Smooth muscle cell (in vitro differentiated cells): ENCODE measurements at regions not wholly inside any gene's neighbourhood (a gene's known extent, or its start where the extent isn't known, plus 50 kb on each side); places are given as distances from the start of the nearest gene placed in this dataset.

Source experiments
- DNase-seq: peaks from one replicate; lab custom pipeline; 2025; ENCODE audit not compliant: unreplicated experiment; lab: John Stamatoyannopoulos, UW
- H2AFZ ChIP-seq: fragments of 200-600 bp; sonication (generic); 2 replicates; pipeline ENCODE4 v1.6.0; 2016; ENCODE audit warnings: antibody characterized with exemption, low read depth, mild to moderate bottlenecking
- H3F3A ChIP-seq: fragments of 200-600 bp; sonication (generic); 2 replicates; pipeline ENCODE4 v1.6.0; 2017; ENCODE audit warnings: antibody characterized with exemption, low read depth
- H3K27ac ChIP-seq: fragments of 200-600 bp; sonication (generic); 2 replicates; pipeline ENCODE4 v1.5.1; 2016; ENCODE audit warnings: low read depth, mild to moderate bottlenecking
- H3K27me3 ChIP-seq: fragments of 200-600 bp; sonication (generic); 2 replicates; pipeline ENCODE4 v1.6.1; 2016; ENCODE audit warnings: low read depth, mild to moderate bottlenecking
- H3K36me3 ChIP-seq: fragments of 200-600 bp; sonication (generic); 2 replicates; pipeline ENCODE4 v1.5.1; 2016; ENCODE audit warnings: low read depth
- H3K4me1 ChIP-seq: fragments of 200-600 bp; sonication (generic); 2 replicates; pipeline ENCODE4 v1.5.1; 2016; ENCODE audit warnings: low read depth
- H3K4me2 ChIP-seq: fragments of 200-600 bp; sonication (generic); 2 replicates; pipeline ENCODE4 v1.6.0; 2016; ENCODE audit warnings: mild to moderate bottlenecking
- H3K4me3 ChIP-seq: fragments of 200-600 bp; sonication (generic); 2 replicates; pipeline ENCODE4 v1.5.1; 2016; ENCODE audit warnings: mild to moderate bottlenecking
- H3K79me2 ChIP-seq: fragments of 200-600 bp; sonication (generic); 2 replicates; pipeline ENCODE4 v1.6.0; 2016; ENCODE audit warnings: low read depth, mild to moderate bottlenecking
- H3K9ac ChIP-seq: fragments of 200-600 bp; sonication (generic); 2 replicates; pipeline ENCODE4 v1.6.0; 2016; ENCODE audit warnings: low read depth
- H3K9me3 ChIP-seq: fragments of 200-600 bp; sonication (generic); replicated peaks from 2 replicates; pipeline ENCODE4 v1.5.1; 2016; ENCODE audit warnings: low read depth
- H4K20me1 ChIP-seq: fragments of 200-600 bp; sonication (generic); 2 replicates; pipeline ENCODE4 v1.6.0; 2016; ENCODE audit warnings: low read depth
- WGBS: methylation state at CpG from one replicate; pipeline ENCODE4 v1.1.7; 2016; ENCODE audit warnings: low lambda C conversion rate; 5-methylcytosine and 5-hydroxymethylcytosine counted together
- TF ChIP-seq, protein P1 (sequence below): fragments of 200-600 bp; sonication (generic); IDR thresholded peaks from 2 replicates; pipeline ENCODE4 v1.5.1; 2017; ENCODE audit warnings: borderline replicate concordance, mild to moderate bottlenecking, antibody characterized with exemption; ENCODE audit not compliant: insufficient read depth, poor library complexity, severe bottlenecking

DNA sequence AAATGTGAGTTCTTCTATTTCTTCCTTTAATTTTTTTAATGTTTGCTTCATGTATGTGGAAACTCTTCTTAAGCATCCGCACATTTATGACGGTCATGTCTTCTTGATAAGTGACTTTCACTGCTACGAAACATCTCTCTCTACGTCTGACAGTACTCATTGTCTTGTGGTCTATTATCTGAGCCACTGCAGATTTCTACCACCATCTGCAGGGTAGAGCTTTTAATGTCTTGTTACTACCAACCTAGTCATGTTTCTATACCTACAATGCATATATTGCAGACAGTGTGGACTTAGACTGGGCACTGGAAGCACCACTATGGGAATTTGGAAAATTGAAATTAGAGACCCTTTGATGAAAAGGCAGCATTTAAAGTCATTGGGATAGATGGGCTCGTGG lies 75.4 kb upstream of the ARHGEF7 start:
- Histone ChIP-seq H4K20me1 (no peaks in the 10 kb centered on the region), H3K27ac (no peak overlapping the region), H3K9me3 (no peaks in the 10 kb centered on the region), H3F3A (no peaks in the 10 kb centered on the region), H3K9ac (no peak overlapping the region), H2AFZ (no peak overlapping the region), H3K4me3 (no peak overlapping the region), H3K4me2 (no peak overlapping the region), H3K36me3 (no peaks in the 10 kb centered on the region), H3K27me3 (no peaks in the 10 kb centered on the region), H3K4me1 (no peaks in the 10 kb centered on the region), H3K79me2 (no peaks in the 10 kb centered on the region)
- TF ChIP-seq, protein P1, sequence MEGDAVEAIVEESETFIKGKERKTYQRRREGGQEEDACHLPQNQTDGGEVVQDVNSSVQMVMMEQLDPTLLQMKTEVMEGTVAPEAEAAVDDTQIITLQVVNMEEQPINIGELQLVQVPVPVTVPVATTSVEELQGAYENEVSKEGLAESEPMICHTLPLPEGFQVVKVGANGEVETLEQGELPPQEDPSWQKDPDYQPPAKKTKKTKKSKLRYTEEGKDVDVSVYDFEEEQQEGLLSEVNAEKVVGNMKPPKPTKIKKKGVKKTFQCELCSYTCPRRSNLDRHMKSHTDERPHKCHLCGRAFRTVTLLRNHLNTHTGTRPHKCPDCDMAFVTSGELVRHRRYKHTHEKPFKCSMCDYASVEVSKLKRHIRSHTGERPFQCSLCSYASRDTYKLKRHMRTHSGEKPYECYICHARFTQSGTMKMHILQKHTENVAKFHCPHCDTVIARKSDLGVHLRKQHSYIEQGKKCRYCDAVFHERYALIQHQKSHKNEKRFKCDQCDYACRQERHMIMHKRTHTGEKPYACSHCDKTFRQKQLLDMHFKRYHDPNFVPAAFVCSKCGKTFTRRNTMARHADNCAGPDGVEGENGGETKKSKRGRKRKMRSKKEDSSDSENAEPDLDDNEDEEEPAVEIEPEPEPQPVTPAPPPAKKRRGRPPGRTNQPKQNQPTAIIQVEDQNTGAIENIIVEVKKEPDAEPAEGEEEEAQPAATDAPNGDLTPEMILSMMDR: no peak
- DNase-seq: no peak
- 88% methylated on average over 5 of the region's 5 CpGs for WGBS

DNA sequence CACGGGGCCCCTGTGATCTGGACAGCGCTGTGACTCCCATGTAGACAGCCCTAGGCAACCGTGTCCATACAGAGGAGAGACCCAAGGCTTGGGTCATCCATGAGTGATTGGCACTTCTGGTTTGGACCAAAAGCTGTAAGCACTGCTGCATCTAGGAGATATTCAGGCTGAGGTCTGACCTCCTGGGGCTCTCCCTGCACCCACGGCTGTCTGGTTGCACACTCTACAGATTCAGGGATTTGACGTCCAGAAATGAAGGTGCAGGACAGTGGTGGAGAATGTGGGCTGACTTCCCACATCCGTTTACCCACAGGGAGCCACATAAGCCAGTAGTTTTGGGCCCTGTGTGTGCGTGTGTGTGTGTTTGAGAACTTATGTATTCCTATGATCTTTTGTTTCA lies 76.2 kb upstream of the ARHGEF7 start:
- Histone ChIP-seq H3K4me1 (no peaks in the 10 kb centered on the region), H3K9me3 (no peaks in the 10 kb centered on the region), H3K4me2 (no peak overlapping the region), H4K20me1 (no peaks in the 10 kb centered on the region), H3K4me3 (no peak overlapping the region), H3K9ac (no peak overlapping the region), H3K27ac (no peak overlapping the region), H3F3A (no peaks in the 10 kb centered on the region), H3K79me2 (no peaks in the 10 kb centered on the region), H3K36me3 (no peaks in the 10 kb centered on the region), H3K27me3 (no peaks in the 10 kb centered on the region), H2AFZ (no peak overlapping the region)
- DNase-seq: no peak
- TF ChIP-seq, protein P1: no peak
- 86% methylated on average over 7 of the region's 7 CpGs for WGBS

DNA sequence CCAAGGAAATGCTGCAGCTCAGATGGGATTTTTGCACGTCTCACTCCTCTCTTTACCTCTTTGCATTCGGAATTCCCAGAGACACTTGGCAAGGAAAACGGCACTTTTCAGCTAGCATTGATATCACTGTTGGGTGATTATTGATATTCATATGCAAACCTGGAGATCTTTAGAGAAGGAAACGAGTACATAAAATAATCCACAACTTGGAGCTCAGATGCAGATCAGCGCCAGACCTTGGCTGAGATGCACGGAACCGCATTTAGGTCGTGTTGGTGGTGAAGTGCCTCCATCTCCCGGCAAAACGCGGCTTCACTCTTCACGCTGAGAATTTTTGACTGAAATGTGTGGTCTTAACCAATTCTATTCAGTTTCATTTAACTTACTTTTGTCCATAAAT lies 77.2 kb upstream of the ARHGEF7 start:
- no peaks in the 10 kb centered on the region for H4K20me1 ChIP-seq
- H2AFZ ChIP-seq: no peak overlapping the region
- H3K4me2 ChIP-seq: no peak overlapping the region
- H3K27ac ChIP-seq: no peak overlapping the region
- DNase-seq: no peak
- no peaks in the 10 kb centered on the region for H3K36me3 ChIP-seq
- no peaks in the 10 kb centered on the region for H3K9me3 ChIP-seq
- H3K79me2 ChIP-seq: no peaks in the 10 kb centered on the region
- H3K4me3 ChIP-seq: no peak overlapping the region
- H3K9ac ChIP-seq: no peak overlapping the region
- no peaks in the 10 kb centered on the region for H3K4me1 ChIP-seq
- WGBS: 91% methylated on average over 12 of the region's 12 CpGs
- no peaks in the 10 kb centered on the region for H3F3A ChIP-seq
- H3K27me3 ChIP-seq: no peaks in the 10 kb centered on the region
- TF ChIP-seq, protein P1: no peak

DNA sequence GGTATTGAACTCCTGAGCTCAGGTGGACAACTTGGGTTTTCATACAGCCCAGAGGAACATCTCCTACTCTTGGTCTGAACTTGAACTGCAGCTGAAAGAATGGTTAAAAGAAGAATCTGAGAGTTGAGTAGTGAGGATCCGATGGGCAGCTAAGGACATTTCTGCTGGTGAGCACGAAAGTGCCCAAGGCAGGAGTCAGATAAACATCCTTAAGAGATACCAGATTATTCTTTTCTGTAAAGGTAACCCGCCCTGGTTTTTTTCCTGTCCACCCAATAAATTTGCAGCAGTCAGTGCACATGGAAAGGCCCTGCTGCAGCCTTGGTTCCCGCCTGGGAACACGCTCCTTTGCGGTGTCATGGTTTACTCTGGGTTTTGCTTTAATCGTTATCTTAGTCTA lies 78.4 kb upstream of the ARHGEF7 start:
- WGBS: 79% methylated on average over 7 of the region's 7 CpGs
- no peaks in the 10 kb centered on the region for H3K79me2 ChIP-seq
- no peaks in the 10 kb centered on the region for H3K27me3 ChIP-seq
- H3K4me2 ChIP-seq: no peak overlapping the region
- no peak for DNase-seq
- no peak overlapping the region for H3K9ac ChIP-seq
- H3K36me3 ChIP-seq: no peaks in the 10 kb centered on the region
- no peak overlapping the region for H3K4me3 ChIP-seq
- no peaks in the 10 kb centered on the region for H3K9me3 ChIP-seq
- no peaks in the 10 kb centered on the region for H3F3A ChIP-seq
- H2AFZ ChIP-seq: no peak overlapping the region
- H3K27ac ChIP-seq: no peak overlapping the region
- TF ChIP-seq, protein P1: no peak
- H3K4me1 ChIP-seq: no peaks in the 10 kb centered on the region
- no peaks in the 10 kb centered on the region for H4K20me1 ChIP-seq
